GM13976 (cell line): ENCODE measurements at regions not wholly inside any gene's neighbourhood (a gene's known extent, or its start where the extent isn't known, plus 50 kb on each side); places are given as distances from the start of the nearest gene placed in this dataset.

Source experiments
- DNase-seq: peaks from one replicate; pipeline ENCODE4 v3.0.0; 2012; ENCODE audit warnings: low spot score
- in situ Hi-C: fragments of 300-500 bp; cut with MboI; formaldehyde crosslinking; loops from one replicate; pipeline ENCODE4 v1.12.0; 2022; ENCODE audit warnings: low sequenced_read_pairs, mixed read lengths, inconsistent platforms; ENCODE audit not compliant: unreplicated experiment
- TF ChIP-seq, protein P1 (sequence below): IDR thresholded peaks from 2 replicates; pipeline ENCODE4 v1.5.1; 2012; ENCODE audit warnings: borderline replicate concordance, mild to moderate bottlenecking; ENCODE audit not compliant: insufficient read depth; ENCODE audit errors: extremely low read depth, missing control alignments, control extremely low read depth

DNA sequence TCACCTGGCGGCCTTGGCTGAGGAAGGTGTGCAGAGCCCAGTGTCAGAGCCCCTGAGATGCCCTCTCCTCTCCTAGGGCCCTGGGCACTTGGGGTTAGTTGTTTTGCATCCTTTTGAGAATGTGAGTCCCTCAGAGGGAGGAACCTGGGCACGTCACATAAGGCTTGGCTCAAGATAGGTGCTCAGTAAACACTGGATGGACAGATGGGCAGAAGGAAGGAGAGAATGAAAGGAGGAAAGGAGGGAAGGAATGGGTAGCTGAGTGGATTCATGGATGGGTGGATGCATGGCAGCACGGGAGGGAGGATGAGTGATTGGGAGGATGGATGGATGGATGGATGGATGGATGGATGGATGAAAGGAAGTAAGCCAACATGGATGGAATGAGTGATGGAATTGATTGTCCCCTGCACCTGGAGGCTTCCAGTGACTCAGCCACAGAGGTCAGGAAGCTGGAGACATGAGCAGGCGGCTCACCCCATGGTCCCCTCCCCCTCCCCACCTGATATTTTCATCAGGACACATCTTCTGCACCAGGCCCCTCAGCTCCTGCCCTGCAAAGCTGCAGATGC lies 62.2 kb downstream of the IGLL1 start:
- no peak for DNase-seq

DNA sequence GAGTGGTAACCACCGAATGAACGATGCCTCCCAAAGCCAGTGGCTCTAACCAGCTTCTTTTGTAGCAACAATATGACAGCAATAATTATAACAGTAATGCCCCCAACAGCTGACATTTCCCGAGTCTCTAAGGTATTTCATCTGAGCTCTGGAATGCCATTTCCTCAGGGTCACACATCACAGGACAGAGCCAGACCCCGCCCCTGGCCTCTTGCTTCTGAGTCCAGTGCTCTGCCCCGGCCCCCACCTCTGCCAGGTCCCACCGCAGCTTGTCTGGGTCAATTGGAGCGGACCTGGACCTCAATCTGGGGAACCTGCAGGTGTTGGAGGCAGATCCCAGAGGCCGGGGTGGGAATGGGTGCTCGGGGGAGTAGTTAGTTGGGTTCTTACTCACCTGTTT lies 63.8 kb downstream of the IGLL1 start:
- TF ChIP-seq, protein P1, sequence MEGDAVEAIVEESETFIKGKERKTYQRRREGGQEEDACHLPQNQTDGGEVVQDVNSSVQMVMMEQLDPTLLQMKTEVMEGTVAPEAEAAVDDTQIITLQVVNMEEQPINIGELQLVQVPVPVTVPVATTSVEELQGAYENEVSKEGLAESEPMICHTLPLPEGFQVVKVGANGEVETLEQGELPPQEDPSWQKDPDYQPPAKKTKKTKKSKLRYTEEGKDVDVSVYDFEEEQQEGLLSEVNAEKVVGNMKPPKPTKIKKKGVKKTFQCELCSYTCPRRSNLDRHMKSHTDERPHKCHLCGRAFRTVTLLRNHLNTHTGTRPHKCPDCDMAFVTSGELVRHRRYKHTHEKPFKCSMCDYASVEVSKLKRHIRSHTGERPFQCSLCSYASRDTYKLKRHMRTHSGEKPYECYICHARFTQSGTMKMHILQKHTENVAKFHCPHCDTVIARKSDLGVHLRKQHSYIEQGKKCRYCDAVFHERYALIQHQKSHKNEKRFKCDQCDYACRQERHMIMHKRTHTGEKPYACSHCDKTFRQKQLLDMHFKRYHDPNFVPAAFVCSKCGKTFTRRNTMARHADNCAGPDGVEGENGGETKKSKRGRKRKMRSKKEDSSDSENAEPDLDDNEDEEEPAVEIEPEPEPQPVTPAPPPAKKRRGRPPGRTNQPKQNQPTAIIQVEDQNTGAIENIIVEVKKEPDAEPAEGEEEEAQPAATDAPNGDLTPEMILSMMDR = no peak
- in situ Hi-C loops = no loop called here
- DNase-seq = no peak

More for the DNA sequence above, 62.2 kb downstream of the IGLL1 start:
- in situ Hi-C loops = no loop called here
- TF ChIP-seq, protein P1 = no peak

DNA sequence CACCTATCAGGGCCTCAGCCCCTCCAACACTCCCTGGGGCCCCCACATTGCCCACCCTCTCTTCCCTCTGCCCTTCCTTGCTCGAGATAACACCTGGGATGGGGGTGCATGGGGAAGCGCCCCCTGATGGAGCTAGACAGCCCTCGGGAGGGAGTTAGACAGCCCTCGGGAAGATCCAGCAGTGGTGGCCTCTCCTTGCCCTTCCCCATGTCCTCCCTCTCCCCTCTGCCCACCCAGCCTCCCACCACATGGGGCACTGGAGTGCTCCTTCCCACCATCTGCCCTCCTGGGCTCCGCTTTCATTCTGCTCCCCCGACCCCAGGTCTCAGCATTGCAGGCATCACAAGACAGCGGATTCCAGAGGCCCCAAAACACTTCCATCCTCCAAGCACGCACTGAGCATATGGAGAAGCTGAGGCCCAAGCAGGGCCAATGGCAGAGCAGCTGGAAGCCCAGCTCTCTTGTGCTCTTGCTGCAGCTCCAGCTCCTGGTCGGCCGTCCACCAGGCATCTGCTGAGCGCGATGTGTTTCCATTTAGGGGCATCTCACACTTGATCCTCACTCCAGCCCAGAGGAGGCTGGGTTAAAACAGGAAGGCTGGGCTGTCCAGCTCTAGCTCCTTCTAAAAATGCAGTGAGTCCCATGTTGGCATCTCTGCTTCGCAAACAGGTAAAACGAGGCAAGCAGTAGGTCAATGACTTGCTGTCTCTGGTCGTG lies 65.6 kb downstream of the IGLL1 start:
- in situ Hi-C loops = no loop called here
- TF ChIP-seq, protein P1 = no peak
- no peak for DNase-seq

DNA sequence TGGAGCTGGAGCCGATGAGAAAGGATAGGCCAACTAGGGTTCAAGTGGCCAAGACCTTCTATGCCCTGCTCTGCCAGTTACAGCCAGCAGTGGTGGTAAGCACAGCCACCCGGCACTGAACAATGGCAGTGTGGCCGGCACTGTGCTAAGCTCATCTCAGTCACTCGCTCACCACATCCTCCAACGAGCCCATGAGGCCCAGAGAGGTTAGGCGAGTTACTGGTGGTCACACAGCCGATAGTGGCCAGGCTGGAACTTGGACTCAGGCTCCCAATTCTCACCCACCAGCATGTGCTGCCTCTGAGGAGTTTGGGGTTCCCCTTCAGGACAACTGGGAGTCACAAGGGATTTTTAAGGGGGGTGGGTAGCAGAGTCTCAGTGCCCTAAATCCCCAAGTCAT lies 66.4 kb downstream of the IGLL1 start:
- TF ChIP-seq, protein P1 = no peak
- no peak for DNase-seq

DNA sequence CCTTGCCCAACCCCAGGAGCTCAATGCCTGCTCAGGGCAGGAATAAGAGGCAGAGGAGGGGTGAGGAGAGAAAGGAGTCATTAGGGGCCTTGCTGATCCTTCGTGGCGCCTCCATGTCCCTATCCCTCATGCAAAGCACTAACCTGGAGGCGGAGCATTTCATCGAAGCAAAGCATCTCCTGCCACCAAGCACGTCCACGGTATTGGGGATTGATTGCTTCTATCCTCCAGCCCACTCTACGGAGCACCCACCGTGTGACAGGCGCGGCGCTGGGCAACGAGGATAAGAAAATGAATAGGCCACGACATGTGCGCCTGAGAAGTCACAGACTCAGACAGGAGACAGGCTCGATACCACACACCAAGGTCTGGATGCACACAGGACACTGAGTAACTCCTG lies 67.0 kb downstream of the IGLL1 start:
- TF ChIP-seq, protein P1 = no peak
- in situ Hi-C loops = no loop called here
- no peak for DNase-seq

More for the DNA sequence above, 66.4 kb downstream of the IGLL1 start:
- in situ Hi-C loops = no loop called here

DNA sequence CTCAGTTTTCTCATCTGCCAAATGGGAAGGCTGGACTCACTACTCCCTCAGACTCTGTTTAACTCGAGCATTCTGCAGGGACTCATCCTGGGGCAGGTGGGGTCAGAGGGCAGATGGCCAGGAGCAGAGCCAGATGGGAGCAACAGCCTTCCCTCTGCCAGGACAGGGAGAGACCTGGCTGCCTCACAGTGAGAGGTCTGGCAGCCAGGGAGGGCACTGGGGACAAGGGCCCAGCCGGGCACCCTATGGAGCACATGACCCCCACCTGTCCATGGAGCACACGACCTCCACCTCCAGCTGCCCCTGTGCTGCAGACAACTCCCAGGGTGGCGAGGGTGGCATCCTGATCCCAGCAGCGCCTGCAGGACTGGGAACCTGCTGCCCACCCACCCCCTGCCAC lies 67.4 kb downstream of the IGLL1 start:
- no peak for DNase-seq
- TF ChIP-seq, protein P1 = no peak
- in situ Hi-C loops = no loop called here
